ENCODE measurements at regions not wholly inside any gene's neighbourhood (a gene's known extent, or its start where the extent isn't known, plus 50 kb on each side); places are given as distances from the start of the nearest gene placed in this dataset.

GRCh38 chr1:37143800-37144199 lies 109.5 kb upstream of the GRIK3 start:
- DNase-seq (no peak), ATAC-seq (no peak)
- Histone ChIP-seq H3K36me3 (replicated peaks in 1 of 2; ENCODE audit: insufficient read depth in 1 of 2, low read depth in 2 of 2) (no peaks in the 10 kb centered on the region), H3K27ac (no peak overlapping the region), H3K9me3 (no peaks in the 10 kb centered on the region), H3K4me3 (no peak overlapping the region), H3K27me3 (no peaks in the 10 kb centered on the region), H3K4me1 (no peaks in the 10 kb centered on the region)
- TF ChIP-seq CTCF (IDR thresholded peaks at IDR 0.05) (no peak), POLR2A (IDR thresholded peaks at IDR 0.05) (no peak)
- intact Hi-C loops (cut with DNase I) = no loop called here
- WGBS, 2 donors = 20 to 21% methylated on average over 5 of the region's 5 CpGs

GRCh38 chr1:37146071-37146470 lies 111.8 kb upstream of the GRIK3 start:
- intact Hi-C loops (cut with DNase I) = no loop called here
- Histone ChIP-seq H3K9me3 (no peaks in the 10 kb centered on the region), H3K27ac (no peak overlapping the region), H3K4me1 (no peaks in the 10 kb centered on the region), H3K4me3 (no peak overlapping the region), H3K27me3 (no peaks in the 10 kb centered on the region), H3K36me3 (replicated peaks in 1 of 2; ENCODE audit: insufficient read depth in 1 of 2, low read depth in 2 of 2) (no peaks in the 10 kb centered on the region)
- DNase-seq (no peak), ATAC-seq (no peak)
- TF ChIP-seq CTCF (IDR thresholded peaks at IDR 0.05) (no peak), POLR2A (IDR thresholded peaks at IDR 0.05) (no peak)
- WGBS, 2 donors = 36 to 60% methylated on average over 1 to 3 of the region's 3 CpGs

GRCh38 chr1:37147392-37147831 lies 113.1 kb upstream of the GRIK3 start:
- intact Hi-C loops (cut with DNase I) = no loop called here
- 50 to 66% methylated on average over 2 of the region's 2 CpGs for WGBS, 2 donors
- Histone ChIP-seq H3K4me1 (no peaks in the 10 kb centered on the region), H3K36me3 (replicated peaks in 1 of 2; ENCODE audit: insufficient read depth in 1 of 2, low read depth in 2 of 2) (no peaks in the 10 kb centered on the region), H3K27me3 (no peaks in the 10 kb centered on the region), H3K9me3 (no peaks in the 10 kb centered on the region), H3K27ac (no peak overlapping the region), H3K4me3 (no peak overlapping the region)
- DNase-seq (no peak), ATAC-seq (no peak)
- TF ChIP-seq POLR2A (IDR thresholded peaks at IDR 0.05) (no peak), CTCF (IDR thresholded peaks at IDR 0.05) (no peak)

- ATAC-seq = no peak
- no peak overlapping the region for H3K4me3 ChIP-seq
- no peak overlapping the region for H3K27ac ChIP-seq
- H3K36me3 ChIP-seq (replicated peaks in 1 of 2; ENCODE audit: insufficient read depth in 1 of 2, low read depth in 2 of 2) = no peaks in the 10 kb centered on the region
- no peaks in the 10 kb centered on the region for H3K27me3 ChIP-seq
- no peaks in the 10 kb centered on the region for H3K9me3 ChIP-seq
- intact Hi-C loops (cut with DNase I) = no loop called here
- no peaks in the 10 kb centered on the region for H3K4me1 ChIP-seq
- WGBS, 2 donors = 24 to 40% methylated on average over 2 of the region's 2 CpGs
- no peak for DNase-seq
- no peak for TF ChIP-seq POLR2A (IDR thresholded peaks at IDR 0.05)
- no peak for TF ChIP-seq CTCF (IDR thresholded peaks at IDR 0.05)
These were observed 113.6 kb upstream of the GRIK3 start for GRCh38 chr1:37147906-37148305.

GRCh38 chr1:37148663-37149062 lies 114.3 kb upstream of the GRIK3 start:
- H3K4me1 ChIP-seq = no peaks in the 10 kb centered on the region
- ATAC-seq = no peak
- no peak overlapping the region for H3K27ac ChIP-seq
- DNase-seq = no peak
- intact Hi-C loops (cut with DNase I) = no loop called here
- 93 to 94% methylated on average over 1 of the region's 1 CpG for WGBS, 2 donors
- TF ChIP-seq CTCF (IDR thresholded peaks at IDR 0.05) = no peak
- no peak for TF ChIP-seq POLR2A (IDR thresholded peaks at IDR 0.05)
- H3K9me3 ChIP-seq = no peaks in the 10 kb centered on the region
- H3K27me3 ChIP-seq = no peaks in the 10 kb centered on the region
- H3K36me3 ChIP-seq (replicated peaks in 1 of 2; ENCODE audit: insufficient read depth in 1 of 2, low read depth in 2 of 2) = no peaks in the 10 kb centered on the region
- no peak overlapping the region for H3K4me3 ChIP-seq

Measured in body of pancreas (tissue), 4 donors.